ENCODE measurements at regions not wholly inside any gene's neighbourhood (a gene's known extent, or its start where the extent isn't known, plus 50 kb on each side); places are given as distances from the start of the nearest gene placed in this dataset.

DNA sequence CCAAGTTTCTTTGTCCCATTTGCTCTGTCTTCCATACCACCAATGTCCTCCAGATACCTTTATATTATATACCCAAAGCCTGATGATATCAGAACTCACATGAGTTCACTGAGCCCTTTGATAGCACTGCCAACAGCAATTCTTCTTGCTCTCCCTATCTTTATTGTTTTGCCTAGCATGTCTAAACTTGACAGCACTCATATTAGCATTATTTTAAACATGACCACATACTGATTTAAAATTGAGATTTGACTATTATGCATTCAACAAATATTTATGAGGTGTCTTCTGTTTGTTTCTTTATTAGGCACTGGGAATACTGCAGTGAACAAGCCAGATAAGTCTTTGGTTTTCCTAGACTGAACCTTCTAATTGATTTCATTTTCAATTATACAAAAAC lies 587.3 kb upstream of the GCFC2 start (continued):
- TF ChIP-seq MEF2A (IDR thresholded peaks at IDR 0.05; ENCODE audit: borderline replicate concordance, low read depth) (no peak), SIN3A (IDR thresholded peaks at IDR 0.05; ENCODE audit: borderline replicate concordance, low read depth, low read length) (no peak), ELF1 (IDR thresholded peaks at IDR 0.05) (no peak), PBX3 (IDR thresholded peaks at IDR 0.05) (no peak)

DNA sequence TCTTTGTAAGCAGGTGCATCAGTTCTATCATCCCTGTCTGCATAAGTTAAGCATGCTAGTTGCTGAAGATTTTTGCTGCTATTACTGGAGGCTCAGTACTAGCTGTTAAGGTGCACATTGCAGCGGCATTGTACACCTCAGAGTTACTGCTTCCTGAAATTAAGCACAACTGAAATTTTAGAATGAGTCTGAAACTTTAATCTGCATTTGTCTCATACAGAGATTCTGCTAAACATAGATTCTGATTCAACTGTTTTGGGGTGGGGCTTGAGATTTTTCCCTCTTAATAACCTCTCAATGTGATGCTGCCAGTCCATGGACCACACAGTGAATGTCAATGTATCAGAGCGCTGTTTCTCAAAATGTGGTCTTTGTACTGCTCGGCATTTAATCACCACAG lies 585.7 kb upstream of the GCFC2 start:
- Histone ChIP-seq H3K27me3 (ENCODE audit: insufficient read depth) (no peaks in the 10 kb centered on the region), H2AFZ (ENCODE audit: low read depth) (no peak overlapping the region), H3K36me3 (replicated peaks in 1 of 2; ENCODE audit: control insufficient read depth in 1 of 2, insufficient read depth in 2 of 2, low read length in 1 of 2) (no peaks in the 10 kb centered on the region), H3K4me1 (ENCODE audit: control insufficient read depth in 1 of 2, insufficient read depth in 2 of 2, low read depth in 1 of 2, low read length in 1 of 2) (peaks cover 0 to 16% of the 10 kb centered on the region in 2 experiments; a peak in 2 of 4 replicates), H3K4me3 (ENCODE audit: low read depth in 2 of 2, low read length in 1 of 2) (no peak overlapping the region), H3K4me2 (no peak overlapping the region), H3K27ac (ENCODE audit: low read depth in 2 of 2, low read length in 1 of 2) (peak overlapping the region in 1 of 2 experiments; percentile 98; a peak in 2 of 4 replicates), H3F3A (replicated peaks; ENCODE audit: insufficient read depth) (no peaks in the 10 kb centered on the region), H3K9ac (no peak overlapping the region), H3K9me2 (no peaks in the 10 kb centered on the region), H4K20me1 (ENCODE audit: insufficient read depth) (no peaks in the 10 kb centered on the region), H3K9me3 (no peaks in the 10 kb centered on the region), H3K79me2 (ENCODE audit: insufficient read depth) (no peaks in the 10 kb centered on the region)
- no peak for TF ChIP-seq PBX3 (IDR thresholded peaks at IDR 0.05)
- TF ChIP-seq ELF1 (IDR thresholded peaks at IDR 0.05), result no peak
- no peak for TF ChIP-seq REST (IDR thresholded peaks at IDR 0.05; ENCODE audit: low read depth, low read length)
- TF ChIP-seq CHD2 (IDR thresholded peaks at IDR 0.05; ENCODE audit: low read length, partially characterized antibody), result no peak
- TF ChIP-seq, protein P1, sequence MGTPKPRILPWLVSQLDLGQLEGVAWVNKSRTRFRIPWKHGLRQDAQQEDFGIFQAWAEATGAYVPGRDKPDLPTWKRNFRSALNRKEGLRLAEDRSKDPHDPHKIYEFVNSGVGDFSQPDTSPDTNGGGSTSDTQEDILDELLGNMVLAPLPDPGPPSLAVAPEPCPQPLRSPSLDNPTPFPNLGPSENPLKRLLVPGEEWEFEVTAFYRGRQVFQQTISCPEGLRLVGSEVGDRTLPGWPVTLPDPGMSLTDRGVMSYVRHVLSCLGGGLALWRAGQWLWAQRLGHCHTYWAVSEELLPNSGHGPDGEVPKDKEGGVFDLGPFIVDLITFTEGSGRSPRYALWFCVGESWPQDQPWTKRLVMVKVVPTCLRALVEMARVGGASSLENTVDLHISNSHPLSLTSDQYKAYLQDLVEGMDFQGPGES (IDR thresholded peaks at IDR 0.05; ENCODE audit: low read depth, low read length), result no peak
- 46% methylated on average over 3 of the region's 3 CpGs for WGBS (ENCODE audit: low lambda C conversion rate)
- no peak for DNase-seq
- POLR2A ChIA-PET, result interaction anchor here (0.7 to 1.2 kb wide), 2 partner anchors 15 to 26 kb away, joined by 4 to 7 read pairs; no protein-coding TSS in a partner anchor
- CTCF ChIA-PET, result interaction anchor here (1.3 to 1.5 kb wide), 2 partner anchors 15 to 303 kb away, joined by 3 to 6 read pairs; no protein-coding TSS in a partner anchor
